PC-3 (cell line): ENCODE measurements at regions not wholly inside any gene's neighbourhood (a gene's known extent, or its start where the extent isn't known, plus 50 kb on each side); places are given as distances from the start of the nearest gene placed in this dataset. TPM values are rescaled to one million over a fixed set of nuclear protein-coding genes. Genes with fewer than 3 reads are reported as not detected.

Experiments
- ATAC-seq: fragments of 200-7000 bp; cut with Tn5 transposase; 2 replicates; pipeline ENCODE4 v1.9.1; 2020; ENCODE audit warnings: mild to moderate bottlenecking, moderate library complexity
- BruUV-seq: library from RNA; stranded (reverse); fragments of 400-500 nt; replicated peaks from 2 replicates; lab custom pipeline; 2021; lab: Mats Ljungman, UMichigan
- CTCF ChIA-PET: fragments of 300-600 bp; sonication (Branson Sonifier 250); formaldehyde crosslinking; loops from one replicate; lab custom pipeline; 2022; ENCODE audit warnings: antibody characterized with exemption; lab: Charles Lee
- POLR2A ChIA-PET: fragments of 300-600 bp; sonication (Branson Sonifier 250); formaldehyde crosslinking; loops from one replicate; lab custom pipeline; 2022; ENCODE audit warnings: antibody characterized with exemption; ENCODE audit not compliant: unreplicated experiment; lab: Charles Lee
- DNase-seq: peaks from one replicate; pipeline ENCODE4 v3.0.0-alpha.2; 2015
- H2AFZ ChIP-seq: fragments of 300-600 bp; sonication (generic); 2 replicates; pipeline ENCODE4 v1.6.0; 2016; ENCODE audit warnings: antibody characterized with exemption, low read length
- H3F3A ChIP-seq: fragments of 300-600 bp; sonication (generic); one replicate; pipeline ENCODE4 v1.6.0; 2017; ENCODE audit warnings: antibody characterized with exemption, low read length, control low read depth, mild to moderate bottlenecking; ENCODE audit not compliant: unreplicated experiment
- H3K27ac ChIP-seq: fragments of 300-600 bp; sonication (generic); 2 replicates; pipeline ENCODE4 v1.5.1; 2016; ENCODE audit warnings: mild to moderate bottlenecking, low read length
- H3K27me3 ChIP-seq: fragments of 300-600 bp; sonication (generic); 2 replicates; pipeline ENCODE4 v1.6.1; 2016; ENCODE audit warnings: low read length, mixed read lengths
- H3K36me3 ChIP-seq: fragments of 300-600 bp; sonication (generic); 2 replicates; pipeline ENCODE4 v1.6.1; 2016; ENCODE audit warnings: low read depth, mixed run types, low read length, mixed read lengths
- H3K4me1 ChIP-seq: fragments of 300-600 bp; sonication (generic); 2 replicates; pipeline ENCODE4 v1.5.1; 2016; ENCODE audit warnings: low read length; ENCODE audit not compliant: insufficient read depth
- H3K4me2 ChIP-seq: fragments of 300-600 bp; sonication (generic); 2 replicates; pipeline ENCODE4 v1.6.0; 2016; ENCODE audit warnings: low read length
- H3K4me3 ChIP-seq: fragments of 300-600 bp; sonication (generic); 2 replicates; pipeline ENCODE4 v1.5.1; 2016; ENCODE audit warnings: mild to moderate bottlenecking, low read length, mixed read lengths
- H3K79me2 ChIP-seq: fragments of 300-600 bp; sonication (generic); 2 replicates; pipeline ENCODE4 v1.6.1; 2017; ENCODE audit warnings: low read length, mixed read lengths
- H3K9ac ChIP-seq: fragments of 300-600 bp; sonication (generic); 2 replicates; pipeline ENCODE4 v1.6.0; 2016; ENCODE audit warnings: mild to moderate bottlenecking, low read length
- H3K9me2 ChIP-seq: fragments of 300-600 bp; sonication (generic); replicated peaks from 2 replicates; pipeline ENCODE4 v1.6.1; 2016; ENCODE audit warnings: mixed run types, low read length, mixed read lengths
- H3K9me3 ChIP-seq: fragments of 300-600 bp; sonication (generic); 2 replicates; pipeline ENCODE4 v1.6.1; 2016; ENCODE audit warnings: low read length, mixed read lengths
- H4K20me1 ChIP-seq: fragments of 300-600 bp; sonication (generic); 2 replicates; pipeline ENCODE4 v1.6.1; 2016; ENCODE audit warnings: low read length, mixed read lengths
- CTCF ChIP-seq: fragments of 300-600 bp; sonication (generic); conservative IDR thresholded peaks from 2 replicates; pipeline ENCODE4 v1.5.1; 2017; ENCODE audit warnings: antibody characterized with exemption, low read depth, mild to moderate bottlenecking, low read length
- EZH2 ChIP-seq: fragments of 300-600 bp; sonication (generic); IDR thresholded peaks from one replicate; pipeline ENCODE4 v1.6.1; 2017; ENCODE audit warnings: antibody characterized with exemption, mild to moderate bottlenecking, low read length; ENCODE audit not compliant: unreplicated experiment
- EZH2phosphoT487 ChIP-seq: fragments of 300-600 bp; sonication (generic); IDR thresholded peaks from 2 replicates; pipeline ENCODE4 v1.6.1; 2018; ENCODE audit warnings: mild to moderate bottlenecking, antibody characterized with exemption, low read length, borderline replicate concordance
- intact Hi-C: fragments of 100-400 bp; cut with micrococcal nuclease; formaldehyde crosslinking; loops from 2 replicates; pipeline ENCODE4 v1.9.0; 2023
- microRNA-seq: library from miRNA; unstranded; fragments of <30 nt; microRNA quantifications from one replicate; pipeline ENCODE4 v1.1.0, GENCODE V29; 2020; ENCODE audit not compliant: unreplicated experiment

- Histone ChIP-seq H3K4me3 (no peak overlapping the region), H4K20me1 (no peaks in the 10 kb centered on the region), H3K79me2 (no peaks in the 10 kb centered on the region), H2AFZ (no peak overlapping the region), H3K27me3 (no peaks in the 10 kb centered on the region), H3F3A (no peaks in the 10 kb centered on the region), H3K4me1 (no peaks in the 10 kb centered on the region), H3K36me3 (no peaks in the 10 kb centered on the region), H3K9ac (no peak overlapping the region), H3K4me2 (no peak overlapping the region), H3K9me3 (0 out of 2 replicates have a peak, but pooled peaks cover 2% of the 10 kb centered on the region), H3K9me2 (no peaks in the 10 kb centered on the region), H3K27ac (no peak overlapping the region)
- POLR2A ChIA-PET = no interaction called here
- no peak for DNase-seq
- CTCF ChIA-PET = no interaction called here
- TF ChIP-seq EZH2 (no peak), EZH2phosphoT487 (no peak), CTCF (no peak)
- ATAC-seq = no peak
- intact Hi-C loops = no loop called here
- no TSS peak for BruUV-seq
Observed at GRCh38 chr9:119420231-119420630, 51.0 kb upstream of the BRINP1 start.

Small RNA genes lying in the stretch of these regions (microRNA-seq; reads per million reads assigned to microRNA genes)
- gene MIR147A = not detected
